ENCODE measurements at regions not wholly inside any gene's neighbourhood (a gene's known extent, or its start where the extent isn't known, plus 50 kb on each side); places are given as distances from the start of the nearest gene placed in this dataset.

GRCh38 chrX:112341598-112341997 is 259.0 kb upstream of the TRPC5 start:
- no peaks in the 10 kb centered on the region for H3K36me3 ChIP-seq (ENCODE audit: low read depth)
- intact Hi-C loops (cut with micrococcal nuclease; ENCODE audit: unreplicated experiment), result no loop called here
- no peak overlapping the region for H3K27ac ChIP-seq
- no peak overlapping the region for H3K4me2 ChIP-seq
- POLR2A ChIA-PET (ENCODE audit: unreplicated experiment), result no interaction called here
- H3K4me1 ChIP-seq (replicated peaks; ENCODE audit: insufficient read depth), result no peaks in the 10 kb centered on the region
- CTCF ChIA-PET, result no interaction called here
- no TSS peak for BruUV-seq (replicated peaks)
- H3K27me3 ChIP-seq (ENCODE audit: insufficient read depth, low read depth), result no peaks in the 10 kb centered on the region
- H3F3A ChIP-seq (ENCODE audit: insufficient read depth, low read depth), result no peaks in the 10 kb centered on the region
- no peaks in the 10 kb centered on the region for H3K9me3 ChIP-seq (ENCODE audit: insufficient read depth, low read depth)
- no peak overlapping the region for H3K4me3 ChIP-seq
- H4K20me1 ChIP-seq (ENCODE audit: insufficient read depth), result no peaks in the 10 kb centered on the region
- H3K79me2 ChIP-seq (ENCODE audit: low read depth), result no peaks in the 10 kb centered on the region
- H2AFZ ChIP-seq, result no peak overlapping the region
- no peak for TF ChIP-seq CTCF (conservative IDR thresholded peaks at IDR 0.05)
- TF ChIP-seq EZH2 (IDR thresholded peaks at IDR 0.05; ENCODE audit: low read depth), result no peak
- no peak for DNase-seq
- H3K9me2 ChIP-seq (ENCODE audit: insufficient read depth), result no peaks in the 10 kb centered on the region

DNA sequence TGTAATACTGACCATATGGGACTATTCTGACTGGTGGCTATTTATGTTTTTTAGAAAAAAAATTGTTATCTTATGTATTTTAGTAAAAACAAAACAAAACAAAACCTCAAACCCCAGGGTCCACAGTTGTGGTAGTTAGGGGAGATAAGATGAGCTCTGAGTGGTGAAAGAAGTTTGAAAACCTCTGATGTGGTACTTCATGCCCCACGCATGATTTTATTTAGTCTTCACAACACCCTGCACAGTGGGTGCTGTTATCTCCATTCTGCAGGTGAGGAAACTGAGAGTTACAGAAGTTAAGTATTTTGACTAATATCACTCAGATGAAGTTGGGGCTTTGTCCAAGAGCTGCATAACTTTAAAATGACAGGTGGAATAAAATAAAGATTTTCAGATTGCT is 230.6 kb upstream of the TRPC5 start:
- Histone ChIP-seq H3K4me1 (replicated peaks; ENCODE audit: insufficient read depth) (no peaks in the 10 kb centered on the region), H3K36me3 (ENCODE audit: low read depth) (no peaks in the 10 kb centered on the region), H3K27ac (no peak overlapping the region), H3K9me2 (ENCODE audit: insufficient read depth) (no peaks in the 10 kb centered on the region), H3K9me3 (ENCODE audit: insufficient read depth, low read depth) (no peaks in the 10 kb centered on the region), H3K27me3 (ENCODE audit: insufficient read depth, low read depth) (no peaks in the 10 kb centered on the region; the same call in 1 of the 2 replicates), H3K79me2 (ENCODE audit: low read depth) (no peaks in the 10 kb centered on the region), H3K4me3 (no peak overlapping the region), H4K20me1 (ENCODE audit: insufficient read depth) (no peaks in the 10 kb centered on the region), H3K4me2 (no peak overlapping the region), H2AFZ (no peak overlapping the region), H3F3A (ENCODE audit: insufficient read depth, low read depth) (no peaks in the 10 kb centered on the region)
- intact Hi-C loops (cut with micrococcal nuclease; ENCODE audit: unreplicated experiment), result no loop called here
- no peak for DNase-seq
- CTCF ChIA-PET, result no interaction called here
- POLR2A ChIA-PET (ENCODE audit: unreplicated experiment), result no interaction called here
- TF ChIP-seq CTCF (conservative IDR thresholded peaks at IDR 0.05), result no peak
- TF ChIP-seq EZH2 (IDR thresholded peaks at IDR 0.05; ENCODE audit: low read depth), result no peak
- BruUV-seq (replicated peaks), result no TSS peak

GRCh38 chrX:112306027-112306426 is 223.5 kb upstream of the TRPC5 start:
- CTCF ChIA-PET, result no interaction called here
- no peak for DNase-seq
- H3K27ac ChIP-seq, result no peak overlapping the region
- no peaks in the 10 kb centered on the region for H3K4me1 ChIP-seq (replicated peaks; ENCODE audit: insufficient read depth)
- H3K4me2 ChIP-seq, result no peak overlapping the region
- no peaks in the 10 kb centered on the region for H4K20me1 ChIP-seq (ENCODE audit: insufficient read depth)
- H3K4me3 ChIP-seq, result no peak overlapping the region
- H3F3A ChIP-seq (ENCODE audit: insufficient read depth, low read depth), result no peaks in the 10 kb centered on the region
- no peak overlapping the region for H2AFZ ChIP-seq
- POLR2A ChIA-PET (ENCODE audit: unreplicated experiment), result no interaction called here
- intact Hi-C loops (cut with micrococcal nuclease; ENCODE audit: unreplicated experiment), result no loop called here
- TF ChIP-seq EZH2 (IDR thresholded peaks at IDR 0.05; ENCODE audit: low read depth) (no peak), CTCF (conservative IDR thresholded peaks at IDR 0.05) (no peak)
- no peaks in the 10 kb centered on the region for H3K79me2 ChIP-seq (ENCODE audit: low read depth)
- H3K36me3 ChIP-seq (ENCODE audit: low read depth), result no peaks in the 10 kb centered on the region
- no peaks in the 10 kb centered on the region for H3K9me3 ChIP-seq (ENCODE audit: insufficient read depth, low read depth)
- no peaks in the 10 kb centered on the region for H3K27me3 ChIP-seq (ENCODE audit: insufficient read depth, low read depth)
- no peaks in the 10 kb centered on the region for H3K9me2 ChIP-seq (ENCODE audit: insufficient read depth)
- no TSS peak for BruUV-seq (replicated peaks)
